H1 (cell line): ENCODE measurements at regions not wholly inside any gene's neighbourhood (a gene's known extent, or its start where the extent isn't known, plus 50 kb on each side); places are given as distances from the start of the nearest gene placed in this dataset.

Source experiments
- CTCF ChIA-PET: fragments of 300-600 bp; sonication (Branson Sonifier 250); formaldehyde crosslinking; loops from one replicate; lab custom pipeline; 2021; ENCODE audit not compliant: partially characterized antibody; lab: Charles Lee
- POLR2A ChIA-PET: fragments of 300-600 bp; sonication (Branson Sonifier 250); formaldehyde crosslinking; loops from one replicate; lab custom pipeline; 2021; ENCODE audit warnings: inconsistent platforms; ENCODE audit not compliant: partially characterized antibody; lab: Charles Lee
- DNase-seq, 2 experiments: peaks; one replicate each; pipeline versions ENCODE4 v3.0.0 to v3.0.0-alpha.2; 2010 to 2022; ENCODE audit warnings: low spot score in 2 of 2, low read depth in 1 of 2, mixed read lengths in 1 of 2
- FAIRE-seq: peaks from 2 replicates; lab custom pipeline; 2011; peaks lifted over from hg19 to GRCh38; lab: Jason Lieb, UNC
- H2AFZ ChIP-seq: 2 replicates; pipeline ENCODE4 v1.8.1; 2012; ENCODE audit warnings: low read length, inconsistent platforms
- H2AK5ac ChIP-seq: 2 replicates; pipeline ENCODE4 v1.6.1; 2013; ENCODE audit warnings: low read depth, low read length
- H2BK120ac ChIP-seq: replicated peaks from 2 replicates; pipeline ENCODE3; 2013; ENCODE audit warnings: low read depth, low read length, inconsistent platforms
- H2BK12ac ChIP-seq: 2 replicates; pipeline ENCODE4 v1.6.1; 2013; ENCODE audit warnings: low read depth, low read length
- H2BK15ac ChIP-seq: 2 replicates; pipeline ENCODE4 v1.6.1; 2013; ENCODE audit warnings: low read length
- H2BK20ac ChIP-seq: 2 replicates; pipeline ENCODE4 v1.6.1; 2013; ENCODE audit warnings: low read length
- H2BK5ac ChIP-seq: 2 replicates; pipeline ENCODE4 v1.6.1; 2013; ENCODE audit warnings: low read depth, low read length
- H3K14ac ChIP-seq: 2 replicates; pipeline ENCODE4 v1.6.1; 2013; ENCODE audit warnings: inconsistent platforms; ENCODE audit not compliant: insufficient read length
- H3K18ac ChIP-seq: 2 replicates; pipeline ENCODE4 v1.6.1; 2013; ENCODE audit warnings: low read length; ENCODE audit errors: extremely low read depth
- H3K23ac ChIP-seq: 2 replicates; pipeline ENCODE4 v1.6.1; 2013; ENCODE audit warnings: inconsistent platforms; ENCODE audit not compliant: insufficient read length
- H3K23me2 ChIP-seq: 2 replicates; pipeline ENCODE4 v1.6.1; 2013; ENCODE audit warnings: low read depth, low read length
- H3K27ac ChIP-seq: 2 replicates; pipeline ENCODE4 v1.6.1; 2011; ENCODE audit warnings: low read depth, low read length, inconsistent platforms
- H3K27me3 ChIP-seq, 4 experiments: replicated peaks in 1 of 4; 1 replicate in 1 of 4; 2 replicates in 3 of 4; pipeline versions ENCODE4 v1.6.1 to v1.8.1; 2011 to 2013; ENCODE audit warnings: low read length in 3 of 4, mild to moderate bottlenecking in 3 of 4, inconsistent platforms in 2 of 4, mixed read lengths in 2 of 4, moderate library complexity in 1 of 4; ENCODE audit not compliant: control insufficient read depth in 3 of 4, insufficient read depth in 3 of 4; ENCODE audit errors: extremely low read depth in 1 of 4
- H3K36me3 ChIP-seq, 4 experiments: 2 replicates each; pipeline versions ENCODE4 v1.6.1 to v1.8.1; 2011 to 2013; ENCODE audit warnings: mild to moderate bottlenecking in 4 of 4, low read length in 3 of 4, moderate library complexity in 2 of 4, control low read depth in 1 of 4, inconsistent platforms in 1 of 4; ENCODE audit not compliant: insufficient read depth in 4 of 4, control insufficient read depth in 2 of 4
- H3K4ac ChIP-seq: replicated peaks from 2 replicates; pipeline ENCODE3; 2013; ENCODE audit warnings: low read length, low read depth, mixed read lengths, inconsistent platforms; ENCODE audit not compliant: insufficient read length
- H3K4me1 ChIP-seq, 4 experiments: replicated peaks in 1 of 4; 1 replicate in 1 of 4; 2 replicates in 3 of 4; pipeline versions ENCODE4 v1.6.1 to v1.8.1; 2011 to 2013; ENCODE audit warnings: low read length in 3 of 4, inconsistent platforms in 2 of 4, mixed read lengths in 1 of 4; ENCODE audit not compliant: insufficient read depth in 4 of 4, control insufficient read depth in 3 of 4
- H3K4me2 ChIP-seq, 2 experiments: 2 replicates each; pipeline versions ENCODE4 v1.6.1 to v1.8.1; 2011 to 2013; ENCODE audit warnings: low read depth in 2 of 2, low read length in 2 of 2, control low read depth in 1 of 2, inconsistent platforms in 1 of 2, mild to moderate bottlenecking in 1 of 2; ENCODE audit not compliant: insufficient read depth in 1 of 2
- H3K4me3 ChIP-seq, 4 experiments: fragments of 200-600, 300-600 bp in 1 of 4; sonication (generic), shearing (Covaris generic), sonication (Bioruptor Twin) in 1 of 4; 2 replicates each; pipeline versions ENCODE4 v1.5.1 to v1.8.1; 2011 to 2016; ENCODE audit warnings: low read length in 4 of 4, low read depth in 3 of 4, control low read depth in 2 of 4, inconsistent platforms in 2 of 4, mild to moderate bottlenecking in 2 of 4, mixed read lengths in 1 of 4, moderate library complexity in 1 of 4; ENCODE audit not compliant: insufficient read depth in 2 of 4; ENCODE audit errors: extremely low read depth in 1 of 4
- H3K56ac ChIP-seq: replicated peaks from 2 replicates; pipeline ENCODE3; 2013; ENCODE audit warnings: low read depth, mild to moderate bottlenecking, mixed read lengths, low read length, inconsistent platforms; ENCODE audit not compliant: insufficient read length
- H3K79me1 ChIP-seq: 2 replicates; pipeline ENCODE4 v1.6.1; 2013; ENCODE audit warnings: low read depth, low read length, control low read depth
- H3K79me2 ChIP-seq, 2 experiments: 2 replicates each; pipeline versions ENCODE4 v1.6.1 to v1.8.1; 2012 to 2013; ENCODE audit warnings: low read length in 2 of 2, mild to moderate bottlenecking in 2 of 2, inconsistent platforms in 1 of 2; ENCODE audit not compliant: insufficient read depth in 2 of 2, control insufficient read depth in 1 of 2
- H3K9ac ChIP-seq, 4 experiments: replicated peaks in 1 of 4; 1 replicate in 1 of 4; 2 replicates in 3 of 4; pipeline versions ENCODE4 v1.6.1 to v1.8.1; 2011 to 2013; ENCODE audit warnings: low read depth in 3 of 4, low read length in 3 of 4, control low read depth in 2 of 4, mild to moderate bottlenecking in 2 of 4, moderate library complexity in 2 of 4, inconsistent platforms in 1 of 4; ENCODE audit errors: extremely low read depth in 1 of 4
- H3K9me3 ChIP-seq, 2 experiments: 2 replicates each; pipeline versions ENCODE4 v1.6.1 to v1.8.1; 2012 to 2013; ENCODE audit warnings: mild to moderate bottlenecking in 2 of 2, moderate library complexity in 2 of 2, control low read depth in 1 of 2, inconsistent platforms in 1 of 2, low read depth in 1 of 2, low read length in 1 of 2, mixed read lengths in 1 of 2; ENCODE audit not compliant: insufficient read depth in 2 of 2
- H4K20me1 ChIP-seq, 2 experiments: replicated peaks in 1 of 2; 2 replicates each; pipeline versions ENCODE3 to v1.8.1; 2011 to 2013; ENCODE audit warnings: inconsistent platforms in 2 of 2, low read length in 2 of 2, mild to moderate bottlenecking in 1 of 2; ENCODE audit not compliant: insufficient read depth in 2 of 2, control insufficient read depth in 1 of 2
- H4K5ac ChIP-seq: 2 replicates; pipeline ENCODE4 v1.6.1; 2013; ENCODE audit warnings: low read length, low read depth, mixed read lengths, inconsistent platforms; ENCODE audit not compliant: insufficient read length
- H4K8ac ChIP-seq: 2 replicates; pipeline ENCODE4 v1.8.0; 2013; ENCODE audit warnings: mild to moderate bottlenecking, moderate library complexity, low read length, inconsistent platforms; ENCODE audit not compliant: insufficient read depth; ENCODE audit errors: extremely low read depth
- H4K91ac ChIP-seq: replicated peaks from 2 replicates; pipeline ENCODE3; 2013; ENCODE audit warnings: low read length, mixed read lengths, inconsistent platforms; ENCODE audit not compliant: insufficient read length
- GTF2F1 ChIP-seq: IDR thresholded peaks from 2 replicates; pipeline ENCODE4 v1.6.1; 2012; ENCODE audit warnings: low read depth, low read length, improper control_type of control experiment, borderline replicate concordance
- MAX ChIP-seq: IDR thresholded peaks from 2 replicates; pipeline ENCODE4 v1.6.1; 2012; ENCODE audit warnings: inconsistent platforms
- WGBS, 2 experiments: shearing (Covaris generic) in 1 of 2; methylation state at CpG; one replicate each; pipeline versions ENCODE4 v1.1.6 to v1.1.7; 2013 to 2015; ENCODE audit warnings: low lambda C conversion rate in 2 of 2, mixed read lengths in 2 of 2, inconsistent platforms in 1 of 2, low coverage in 1 of 2, missing lambda C conversion rate in 1 of 2; ENCODE audit not compliant: insufficient replicate concordance in 2 of 2, insufficient coverage in 1 of 2, insufficient read length in 1 of 2; ENCODE audit errors: extremely low coverage in 1 of 2, missing lambda C conversion rate in 1 of 2; 5-methylcytosine and 5-hydroxymethylcytosine counted together

DNA sequence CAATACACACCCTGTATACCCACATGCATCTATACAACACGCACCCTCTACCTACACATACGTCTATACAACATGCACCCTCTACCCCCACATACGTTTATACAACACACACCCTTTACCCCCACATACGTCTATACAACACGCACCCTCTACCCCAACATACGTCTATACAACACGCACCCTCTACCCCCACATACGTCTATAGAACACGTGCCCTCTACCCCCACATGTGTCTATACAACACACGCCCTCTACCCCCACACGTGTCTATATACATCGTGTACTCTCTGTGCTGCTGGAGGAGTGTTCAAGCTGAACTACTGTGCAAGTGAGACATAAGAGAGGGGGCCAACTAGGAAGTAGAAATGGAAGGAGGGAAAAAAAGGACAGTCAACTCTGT, 621.7 kb upstream of the HS6ST1 start:
- CTCF ChIA-PET = interaction anchor here (0.6 kb wide), 1 partner anchor 557 kb away, joined by 3 read pairs; no protein-coding TSS in a partner anchor
- WGBS, 2 experiments = 87 to 100% methylated on average over 7 to 12 of the region's 12 CpGs
- TF ChIP-seq GTF2F1 (no peak), MAX (no peak)
- no peaks in the 10 kb centered on the region for H3K9me3 ChIP-seq
- H3K9ac ChIP-seq = no peak overlapping the region
- H3K79me2 ChIP-seq = no peaks in the 10 kb centered on the region
- H3K4me2 ChIP-seq = no peak overlapping the region
- no peak overlapping the region for H4K5ac ChIP-seq
- H3K27me3 ChIP-seq = no peaks in the 10 kb centered on the region
- H3K79me1 ChIP-seq = no peaks in the 10 kb centered on the region
- H3K14ac ChIP-seq = no peak overlapping the region
- no peak overlapping the region for H3K4me3 ChIP-seq
- no peak overlapping the region for H2BK5ac ChIP-seq
- H2BK120ac ChIP-seq = no peak overlapping the region
- no peak overlapping the region for H3K18ac ChIP-seq
- DNase-seq (no peak), FAIRE-seq (no peak)
- no peak overlapping the region for H4K91ac ChIP-seq
- no peaks in the 10 kb centered on the region for H4K20me1 ChIP-seq
- no peaks in the 10 kb centered on the region for H3K36me3 ChIP-seq
- no peak overlapping the region for H3K4ac ChIP-seq
- H2BK12ac ChIP-seq = no peak overlapping the region
- peaks cover 3% of the 10 kb centered on the region; the same call in 1 of the 2 replicates for H3K23me2 ChIP-seq
- H4K8ac ChIP-seq = no peak overlapping the region
- H3K56ac ChIP-seq = no peak overlapping the region
- no peak overlapping the region for H3K27ac ChIP-seq
- no peak overlapping the region for H3K23ac ChIP-seq
- POLR2A ChIA-PET = no interaction called here
- H2BK15ac ChIP-seq = no peak overlapping the region
- no peak overlapping the region for H2BK20ac ChIP-seq
- H2AK5ac ChIP-seq = no peak overlapping the region
- no peaks in the 10 kb centered on the region for H3K4me1 ChIP-seq
- H2AFZ ChIP-seq = no peak overlapping the region
